RWPE1 (cell line): ENCODE measurements at regions not wholly inside any gene's neighbourhood (a gene's known extent, or its start where the extent isn't known, plus 50 kb on each side); places are given as distances from the start of the nearest gene placed in this dataset.

ENCODE experiments used
- CTCF ChIA-PET: fragments of 350-600 bp; sonication (Branson Sonifier 250); formaldehyde crosslinking; extraction: SDS; loops from one replicate; lab custom pipeline; 2021; lab: Yijun Ruan, JAX
- POLR2A ChIA-PET: fragments of 400-600 bp; formaldehyde crosslinking; extraction: SDS; loops from one replicate; lab custom pipeline; 2020; ENCODE audit warnings: antibody characterized with exemption; ENCODE audit not compliant: low non-redundant PET; lab: Yijun Ruan, JAX
- DNase-seq: peaks from one replicate; pipeline ENCODE4 v3.0.0; 2012; ENCODE audit warnings: low spot score
- H3K27ac ChIP-seq: fragments of 450-650 bp; 2 replicates; pipeline ENCODE4 v1.5.1; 2017
- TF ChIP-seq, protein P1 (sequence below): fragments of 450-650 bp; conservative IDR thresholded peaks from 2 replicates; pipeline ENCODE4 v1.5.1; 2017; ENCODE audit warnings: low read depth, mild to moderate bottlenecking

DNA sequence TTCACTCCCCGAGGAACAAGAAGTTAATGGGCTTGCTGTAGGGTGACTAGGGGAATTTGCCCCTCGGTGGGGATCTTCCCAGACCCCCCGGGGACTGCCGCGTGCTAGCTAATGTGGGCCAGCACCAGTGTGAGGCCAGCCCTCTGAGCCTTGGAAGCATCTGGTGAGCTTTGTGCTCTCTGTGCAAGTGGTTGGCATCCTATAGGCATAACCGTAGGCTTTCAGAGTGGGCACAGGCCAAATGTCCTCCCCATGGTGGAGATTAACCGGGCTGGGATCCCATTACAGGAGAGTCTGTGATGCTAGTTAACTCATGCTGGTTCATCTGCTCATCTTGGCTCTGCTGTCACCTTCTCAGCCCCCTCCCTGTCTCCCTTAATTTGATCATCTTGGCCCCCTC lies 125.7 kb downstream of the TRIM29 start:
- no peak overlapping the region for H3K27ac ChIP-seq
- TF ChIP-seq, protein P1, sequence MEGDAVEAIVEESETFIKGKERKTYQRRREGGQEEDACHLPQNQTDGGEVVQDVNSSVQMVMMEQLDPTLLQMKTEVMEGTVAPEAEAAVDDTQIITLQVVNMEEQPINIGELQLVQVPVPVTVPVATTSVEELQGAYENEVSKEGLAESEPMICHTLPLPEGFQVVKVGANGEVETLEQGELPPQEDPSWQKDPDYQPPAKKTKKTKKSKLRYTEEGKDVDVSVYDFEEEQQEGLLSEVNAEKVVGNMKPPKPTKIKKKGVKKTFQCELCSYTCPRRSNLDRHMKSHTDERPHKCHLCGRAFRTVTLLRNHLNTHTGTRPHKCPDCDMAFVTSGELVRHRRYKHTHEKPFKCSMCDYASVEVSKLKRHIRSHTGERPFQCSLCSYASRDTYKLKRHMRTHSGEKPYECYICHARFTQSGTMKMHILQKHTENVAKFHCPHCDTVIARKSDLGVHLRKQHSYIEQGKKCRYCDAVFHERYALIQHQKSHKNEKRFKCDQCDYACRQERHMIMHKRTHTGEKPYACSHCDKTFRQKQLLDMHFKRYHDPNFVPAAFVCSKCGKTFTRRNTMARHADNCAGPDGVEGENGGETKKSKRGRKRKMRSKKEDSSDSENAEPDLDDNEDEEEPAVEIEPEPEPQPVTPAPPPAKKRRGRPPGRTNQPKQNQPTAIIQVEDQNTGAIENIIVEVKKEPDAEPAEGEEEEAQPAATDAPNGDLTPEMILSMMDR, result no peak
- ChIA-PET CTCF (interaction anchor here (1.0 kb wide), 1 partner anchor 96 kb away, joined by 4 read pairs; no protein-coding TSS in a partner anchor), POLR2A (no interaction called here)
- no peak for DNase-seq

DNA sequence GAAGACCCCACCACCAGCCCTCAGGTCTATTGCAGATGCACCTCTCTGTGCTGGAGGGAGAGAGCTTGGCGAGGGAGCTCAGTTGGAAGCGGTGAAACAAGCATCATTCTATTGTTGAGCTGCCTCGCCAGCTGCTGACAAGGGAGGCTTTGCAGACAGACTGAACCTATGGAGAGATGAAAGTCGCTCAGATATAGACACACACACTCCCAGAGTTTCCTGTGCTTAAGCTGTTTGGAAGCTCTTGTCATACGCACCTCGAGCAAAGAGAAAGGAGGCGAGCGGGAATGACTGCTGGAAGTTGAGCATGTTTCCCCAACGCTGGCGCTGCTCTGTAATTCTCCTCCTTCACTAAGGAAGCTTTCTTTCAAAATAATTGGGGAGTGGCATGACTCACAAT lies 126.1 kb downstream of the TRIM29 start:
- DNase-seq, result no peak
- TF ChIP-seq, protein P1, result no peak
- H3K27ac ChIP-seq, result no peak overlapping the region
- POLR2A ChIA-PET, result no interaction called here
- CTCF ChIA-PET, result interaction anchor here (1.0 kb wide), 1 partner anchor 96 kb away, joined by 4 read pairs; no protein-coding TSS in a partner anchor

DNA sequence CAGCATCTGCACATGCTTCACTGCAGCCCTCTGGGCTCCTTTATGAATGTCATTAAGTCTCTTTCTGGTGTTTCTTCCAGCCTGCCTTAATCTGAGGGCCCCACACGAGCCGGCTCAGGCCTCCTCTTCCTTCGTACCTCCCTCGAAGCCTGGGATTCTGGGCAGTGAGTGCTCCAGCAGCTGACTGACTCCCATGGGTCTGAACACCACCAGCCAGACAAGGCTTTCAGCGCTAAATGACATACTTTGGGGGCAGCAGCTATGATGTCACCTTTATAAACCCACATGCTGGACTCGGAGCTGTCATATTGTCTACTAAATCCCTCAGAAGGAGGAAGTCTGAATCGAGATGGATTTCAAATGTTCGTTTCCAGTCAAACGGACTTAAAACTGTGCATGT lies 127.1 kb downstream of the TRIM29 start:
- TF ChIP-seq, protein P1, result no peak
- DNase-seq, result no peak
- H3K27ac ChIP-seq, result no peak overlapping the region
- ChIA-PET CTCF (no interaction called here), POLR2A (no interaction called here)

DNA sequence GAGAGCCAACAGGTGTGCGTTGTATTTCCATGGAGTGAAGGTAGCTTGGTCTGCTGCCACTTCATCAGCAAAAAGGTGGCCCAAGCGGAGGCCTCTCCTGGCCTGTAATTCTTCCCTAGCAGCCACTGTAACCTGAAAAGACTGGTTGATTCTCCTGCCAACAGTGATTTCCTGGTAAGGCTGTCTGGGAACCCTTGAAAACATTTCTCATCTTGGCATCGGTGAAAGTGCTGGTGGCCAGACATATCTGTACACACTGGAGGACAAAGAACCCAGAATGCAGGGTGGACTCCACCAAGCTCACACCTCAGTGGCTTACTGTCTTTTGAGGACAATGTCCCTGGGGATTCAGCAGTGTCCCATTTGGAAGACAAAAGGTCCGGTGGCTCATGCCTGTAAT lies 128.0 kb downstream of the TRIM29 start:
- no peak for DNase-seq
- TF ChIP-seq, protein P1, result no peak
- H3K27ac ChIP-seq, result no peak overlapping the region
- CTCF ChIA-PET, result no interaction called here
- POLR2A ChIA-PET, result no interaction called here

DNA sequence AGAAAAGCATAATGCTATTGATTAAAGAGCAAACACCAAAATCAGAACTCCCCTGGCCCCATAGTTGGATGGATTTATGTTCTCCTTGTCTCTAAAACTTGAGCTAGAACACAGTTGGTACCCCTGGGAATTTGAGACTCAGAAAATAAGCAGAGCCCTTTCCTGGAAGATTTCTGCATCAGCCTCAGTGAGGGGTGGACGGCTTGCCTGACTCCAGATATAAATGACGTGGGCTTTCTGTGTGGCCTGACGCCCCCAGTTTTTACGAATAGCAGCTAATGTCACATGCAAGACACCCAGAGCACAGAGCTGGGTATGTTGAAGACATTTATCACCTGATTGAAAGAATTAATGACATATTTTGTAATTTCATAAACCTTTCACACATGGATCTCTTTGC lies 130.8 kb downstream of the TRIM29 start:
- TF ChIP-seq, protein P1, result no peak
- no peak for DNase-seq
- ChIA-PET CTCF (no interaction called here), POLR2A (no interaction called here)
- no peak overlapping the region for H3K27ac ChIP-seq

DNA sequence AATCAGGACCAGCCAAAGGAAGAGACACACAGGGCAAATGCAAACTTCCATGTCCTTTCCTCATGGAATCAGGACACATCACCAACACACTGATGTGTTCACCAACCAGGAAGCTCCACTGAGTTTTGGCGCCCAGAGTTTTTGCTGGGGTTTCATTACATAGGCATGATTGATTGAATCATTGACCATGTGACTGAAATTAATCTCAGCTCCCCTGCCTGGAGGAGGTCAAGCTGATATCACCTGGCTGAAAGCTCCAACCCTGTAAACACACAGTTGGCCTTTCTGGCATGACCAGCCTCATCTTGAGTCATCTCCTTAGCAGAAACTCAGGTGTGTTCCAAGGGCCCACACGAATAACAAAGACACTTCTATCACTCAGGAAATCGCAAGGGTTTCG lies 133.2 kb downstream of the TRIM29 start:
- H3K27ac ChIP-seq, result no peak overlapping the region
- POLR2A ChIA-PET, result no interaction called here
- CTCF ChIA-PET, result no interaction called here
- DNase-seq, result no peak
- TF ChIP-seq, protein P1, result no peak
